ENCODE measurements at regions not wholly inside any gene's neighbourhood (a gene's known extent, or its start where the extent isn't known, plus 50 kb on each side); places are given as distances from the start of the nearest gene placed in this dataset.

DNA sequence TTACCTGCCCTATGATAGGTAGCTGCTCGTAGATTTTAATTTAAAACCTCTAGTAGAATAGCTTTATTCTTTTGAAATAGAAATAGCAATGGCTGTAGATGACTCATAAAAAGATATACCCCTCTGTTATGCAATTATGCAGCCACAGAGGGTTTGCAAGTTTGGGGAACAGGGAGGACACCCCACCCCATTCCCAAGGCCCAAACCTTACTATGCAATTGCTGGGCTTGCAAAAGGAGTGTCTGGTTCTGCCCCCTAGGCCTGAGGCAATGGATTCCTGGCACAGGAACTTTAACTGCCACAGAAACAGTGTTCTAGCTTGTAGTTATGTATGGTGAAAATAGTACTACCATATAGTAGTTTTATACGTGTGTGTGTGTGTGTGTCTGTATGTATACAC is 403.3 kb downstream of the ADAMTS20 start:
- Mint-ChIP-seq H3K4me3 (ENCODE audit: unreplicated experiment) (no peak overlapping the region), H3K36me3 (ENCODE audit: low read depth, unreplicated experiment) (no peaks in the 10 kb centered on the region), H3K27me3 (ENCODE audit: low read depth, unreplicated experiment) (no peaks in the 10 kb centered on the region), H3K27ac (ENCODE audit: unreplicated experiment) (no peak overlapping the region), H3K9me3 (ENCODE audit: unreplicated experiment) (no peaks in the 10 kb centered on the region), H3K4me1 (ENCODE audit: low read depth, unreplicated experiment) (no peaks in the 10 kb centered on the region)
- Histone ChIP-seq H3K79me2 (ENCODE audit: insufficient read depth, low read length) (no peaks in the 10 kb centered on the region), H3K36me3 (ENCODE audit: insufficient read depth, low read length) (no peaks in the 10 kb centered on the region), H3K4me1 (ENCODE audit: insufficient read depth, low read length) (no peaks in the 10 kb centered on the region), H3K27ac (ENCODE audit: low read depth, low read length) (no peak overlapping the region), H3K27me3 (ENCODE audit: insufficient read depth, low read length) (no peaks in the 10 kb centered on the region), H3K4me3 (ENCODE audit: insufficient read depth, low read depth, low read length) (no peak overlapping the region), H3K9ac (ENCODE audit: low read length) (no peak overlapping the region), H3K4me2 (ENCODE audit: low read length) (no peak overlapping the region), H3K9me3 (ENCODE audit: insufficient read depth, low read depth, low read length) (no peaks in the 10 kb centered on the region), H2AFZ (ENCODE audit: low read depth, low read length) (no peak overlapping the region), H4K20me1 (ENCODE audit: insufficient read depth, low read length) (no peaks in the 10 kb centered on the region)
- TF ChIP-seq, protein P1, sequence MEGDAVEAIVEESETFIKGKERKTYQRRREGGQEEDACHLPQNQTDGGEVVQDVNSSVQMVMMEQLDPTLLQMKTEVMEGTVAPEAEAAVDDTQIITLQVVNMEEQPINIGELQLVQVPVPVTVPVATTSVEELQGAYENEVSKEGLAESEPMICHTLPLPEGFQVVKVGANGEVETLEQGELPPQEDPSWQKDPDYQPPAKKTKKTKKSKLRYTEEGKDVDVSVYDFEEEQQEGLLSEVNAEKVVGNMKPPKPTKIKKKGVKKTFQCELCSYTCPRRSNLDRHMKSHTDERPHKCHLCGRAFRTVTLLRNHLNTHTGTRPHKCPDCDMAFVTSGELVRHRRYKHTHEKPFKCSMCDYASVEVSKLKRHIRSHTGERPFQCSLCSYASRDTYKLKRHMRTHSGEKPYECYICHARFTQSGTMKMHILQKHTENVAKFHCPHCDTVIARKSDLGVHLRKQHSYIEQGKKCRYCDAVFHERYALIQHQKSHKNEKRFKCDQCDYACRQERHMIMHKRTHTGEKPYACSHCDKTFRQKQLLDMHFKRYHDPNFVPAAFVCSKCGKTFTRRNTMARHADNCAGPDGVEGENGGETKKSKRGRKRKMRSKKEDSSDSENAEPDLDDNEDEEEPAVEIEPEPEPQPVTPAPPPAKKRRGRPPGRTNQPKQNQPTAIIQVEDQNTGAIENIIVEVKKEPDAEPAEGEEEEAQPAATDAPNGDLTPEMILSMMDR (IDR thresholded peaks at IDR 0.05; ENCODE audit: insufficient read depth, low read depth, low read length) = no peak
- no peak for TF ChIP-seq EZH2 (IDR thresholded peaks at IDR 0.05; ENCODE audit: insufficient read depth, low read length)
- FAIRE-seq (no peak), DNase-seq (ENCODE audit: low read depth) (no peak)

DNA sequence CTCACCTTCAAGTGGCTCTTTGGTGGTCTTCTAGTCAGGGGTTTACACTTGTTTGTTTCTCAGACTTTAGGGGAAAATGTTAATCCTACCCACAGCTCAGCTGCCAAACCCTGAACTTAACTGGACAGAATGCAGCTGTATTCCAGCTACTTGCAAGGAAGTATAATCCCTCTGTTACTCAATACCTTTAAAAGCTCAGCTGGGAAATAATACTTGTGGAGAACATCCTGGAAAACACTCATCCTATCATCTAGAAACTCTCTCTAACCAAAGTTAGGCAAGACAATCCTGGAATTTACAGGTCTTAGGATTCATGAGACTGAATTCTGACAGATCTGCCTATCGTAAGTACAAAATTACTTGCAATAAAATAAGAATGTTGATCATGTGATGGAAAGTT is 404.1 kb downstream of the ADAMTS20 start:
- Histone ChIP-seq H3K9me3 (ENCODE audit: insufficient read depth, low read depth, low read length) (no peaks in the 10 kb centered on the region), H3K79me2 (ENCODE audit: insufficient read depth, low read length) (no peaks in the 10 kb centered on the region), H3K4me2 (ENCODE audit: low read length) (no peak overlapping the region), H2AFZ (ENCODE audit: low read depth, low read length) (no peak overlapping the region), H4K20me1 (ENCODE audit: insufficient read depth, low read length) (no peaks in the 10 kb centered on the region), H3K27me3 (ENCODE audit: insufficient read depth, low read length) (no peaks in the 10 kb centered on the region), H3K4me1 (ENCODE audit: insufficient read depth, low read length) (no peaks in the 10 kb centered on the region), H3K4me3 (ENCODE audit: insufficient read depth, low read depth, low read length) (no peak overlapping the region), H3K9ac (ENCODE audit: low read length) (no peak overlapping the region), H3K36me3 (ENCODE audit: insufficient read depth, low read length) (no peaks in the 10 kb centered on the region), H3K27ac (ENCODE audit: low read depth, low read length) (no peak overlapping the region)
- no peaks in the 10 kb centered on the region for H3K4me1 Mint-ChIP-seq (ENCODE audit: low read depth, unreplicated experiment)
- no peak overlapping the region for H3K4me3 Mint-ChIP-seq (ENCODE audit: unreplicated experiment)
- FAIRE-seq = no peak
- no peak for TF ChIP-seq EZH2 (IDR thresholded peaks at IDR 0.05; ENCODE audit: insufficient read depth, low read length)
- TF ChIP-seq, protein P1 (IDR thresholded peaks at IDR 0.05; ENCODE audit: insufficient read depth, low read depth, low read length) = no peak
- no peaks in the 10 kb centered on the region for H3K36me3 Mint-ChIP-seq (ENCODE audit: low read depth, unreplicated experiment)
- H3K27ac Mint-ChIP-seq (ENCODE audit: unreplicated experiment) = no peak overlapping the region
- no peaks in the 10 kb centered on the region for H3K9me3 Mint-ChIP-seq (ENCODE audit: unreplicated experiment)
- H3K27me3 Mint-ChIP-seq (ENCODE audit: low read depth, unreplicated experiment) = no peaks in the 10 kb centered on the region
- DNase-seq (ENCODE audit: low read depth) = peak; percentile 11

DNA sequence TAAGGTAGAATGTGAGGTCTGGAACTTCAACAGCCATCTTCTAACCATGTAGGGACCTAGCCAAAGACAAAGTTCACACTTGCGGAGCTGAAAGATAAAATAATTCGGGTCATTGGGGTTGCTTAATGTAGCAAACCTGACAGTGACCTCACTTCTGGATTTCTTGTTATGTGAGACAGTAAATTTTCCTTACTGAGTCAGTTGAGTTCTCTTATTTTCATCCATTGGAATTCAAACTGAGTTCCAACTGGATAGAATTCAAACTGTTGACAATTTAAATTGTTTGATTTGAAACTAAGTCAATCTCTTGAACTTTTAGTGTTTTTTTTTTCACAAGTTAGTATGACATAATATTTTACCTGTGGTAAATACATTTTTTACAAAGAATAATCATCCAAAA is 406.5 kb downstream of the ADAMTS20 start:
- Histone ChIP-seq H3K4me3 (ENCODE audit: insufficient read depth, low read depth, low read length) (no peak overlapping the region), H3K9me3 (ENCODE audit: insufficient read depth, low read depth, low read length) (no peaks in the 10 kb centered on the region), H3K79me2 (ENCODE audit: insufficient read depth, low read length) (no peaks in the 10 kb centered on the region), H4K20me1 (ENCODE audit: insufficient read depth, low read length) (no peaks in the 10 kb centered on the region), H3K27ac (ENCODE audit: low read depth, low read length) (no peak overlapping the region), H3K27me3 (ENCODE audit: insufficient read depth, low read length) (no peaks in the 10 kb centered on the region), H3K4me2 (ENCODE audit: low read length) (no peak overlapping the region), H2AFZ (ENCODE audit: low read depth, low read length) (no peak overlapping the region), H3K36me3 (ENCODE audit: insufficient read depth, low read length) (no peaks in the 10 kb centered on the region), H3K9ac (ENCODE audit: low read length) (no peak overlapping the region), H3K4me1 (ENCODE audit: insufficient read depth, low read length) (no peaks in the 10 kb centered on the region)
- no peak overlapping the region for H3K27ac Mint-ChIP-seq (ENCODE audit: unreplicated experiment)
- TF ChIP-seq EZH2 (IDR thresholded peaks at IDR 0.05; ENCODE audit: insufficient read depth, low read length) = no peak
- TF ChIP-seq, protein P1 (IDR thresholded peaks at IDR 0.05; ENCODE audit: insufficient read depth, low read depth, low read length) = no peak
- H3K36me3 Mint-ChIP-seq (ENCODE audit: low read depth, unreplicated experiment) = no peaks in the 10 kb centered on the region
- DNase-seq (ENCODE audit: low read depth) (peak; percentile 23), FAIRE-seq (no peak)
- no peaks in the 10 kb centered on the region for H3K4me1 Mint-ChIP-seq (ENCODE audit: low read depth, unreplicated experiment)
- H3K4me3 Mint-ChIP-seq (ENCODE audit: unreplicated experiment) = no peak overlapping the region
- H3K27me3 Mint-ChIP-seq (ENCODE audit: low read depth, unreplicated experiment) = no peaks in the 10 kb centered on the region
- H3K9me3 Mint-ChIP-seq (ENCODE audit: unreplicated experiment) = peaks cover 3% of the 10 kb centered on the region
